IPS DF 19.7 (cell line): ENCODE measurements at regions not wholly inside any gene's neighbourhood (a gene's known extent, or its start where the extent isn't known, plus 50 kb on each side); places are given as distances from the start of the nearest gene placed in this dataset.
A peak's percentile ranks its signal among the peaks of the same experiment; 100 is the strongest.

Source experiments
- DNase-seq: peaks from one replicate; pipeline ENCODE4 v3.0.0-alpha.2; 2013; ENCODE audit warnings: low read depth, low spot score

- no peak for DNase-seq
Measured at GRCh38 chr19:13606156-13606555, 99.9 kb upstream of the CACNA1A start.

- no peak for DNase-seq
Measured at GRCh38 chr19:13604902-13605586, 98.8 kb upstream of the CACNA1A start.

GRCh38 chr19:13600802-13601201 lies 94.5 kb upstream of the CACNA1A start:
- no peak for DNase-seq

- DNase-seq: no peak
Measured at GRCh38 chr19:13600091-13600490, 93.8 kb upstream of the CACNA1A start.

- DNase-seq: no peak
Measured at GRCh38 chr19:13599681-13600080, 93.4 kb upstream of the CACNA1A start.

GRCh38 chr19:13598098-13598497 lies 91.8 kb upstream of the CACNA1A start:
- DNase-seq: no peak

- no peak for DNase-seq
Measured at GRCh38 chr19:13597640-13598039, 91.4 kb upstream of the CACNA1A start.

GRCh38 chr19:13588957-13589833 lies 82.9 kb upstream of the CACNA1A start:
- no peak for DNase-seq

- no peak for DNase-seq
Measured at GRCh38 chr19:13585512-13585911, 79.2 kb upstream of the CACNA1A start.

GRCh38 chr19:13583753-13584152 lies 77.5 kb upstream of the CACNA1A start:
- no peak for DNase-seq

- no peak for DNase-seq
Measured at GRCh38 chr19:13583114-13583513, 76.8 kb upstream of the CACNA1A start.

GRCh38 chr19:13581576-13581975 lies 75.3 kb upstream of the CACNA1A start:
- DNase-seq: no peak

- no peak for DNase-seq
Measured at GRCh38 chr19:13579388-13580060, 73.2 kb upstream of the CACNA1A start.

- DNase-seq: no peak
Measured at GRCh38 chr19:13576726-13577125, 70.4 kb upstream of the CACNA1A start.

- no peak for DNase-seq
Measured at GRCh38 chr19:13574933-13575332, 68.7 kb upstream of the CACNA1A start.

GRCh38 chr19:13573056-13573667 lies 66.9 kb upstream of the CACNA1A start:
- no peak for DNase-seq

GRCh38 chr19:13561461-13561860 lies 55.2 kb upstream of the CACNA1A start:
- DNase-seq: no peak

- DNase-seq: peak; percentile 25
Measured at GRCh38 chr19:13557756-13558398, 51.6 kb upstream of the CACNA1A start.

- DNase-seq: no peak
Measured at GRCh38 chr19:13556552-13556951, 50.3 kb upstream of the CACNA1A start.
